MCF 10A (cell line): ENCODE measurements at regions not wholly inside any gene's neighbourhood (a gene's known extent, or its start where the extent isn't known, plus 50 kb on each side); places are given as distances from the start of the nearest gene placed in this dataset.

Source experiments
- BruUV-seq: library from RNA; stranded (reverse); fragments of 400-500 nt; replicated peaks from 2 replicates; lab custom pipeline; 2021; lab: Mats Ljungman, UMichigan
- CTCF ChIA-PET: fragments of 300-600 bp; sonication (Branson Sonifier 250); formaldehyde crosslinking; extraction: SDS; loops from one replicate; lab custom pipeline; 2021; ENCODE audit warnings: antibody characterized with exemption, inconsistent platforms; lab: Yijun Ruan, JAX
- POLR2A ChIA-PET: fragments of 300-600, 350-650 bp; sonication (Branson Sonifier 250); formaldehyde crosslinking; extraction: SDS; loops from one replicate; lab custom pipeline; 2020; ENCODE audit warnings: antibody characterized with exemption, inconsistent platforms; lab: Yijun Ruan, JAX
- DNase-seq: peaks from one replicate; pipeline ENCODE4 v3.0.0-alpha.2; 2018; ENCODE audit not compliant: unreplicated experiment
- H3K27ac Mint-ChIP-seq: one replicate; pipeline ENCODE4 v1.8.0; 2022; ENCODE audit warnings: mild to moderate bottlenecking, low read depth, mixed read lengths; ENCODE audit not compliant: unreplicated experiment
- H3K27me3 Mint-ChIP-seq: one replicate; pipeline ENCODE4 v1.8.0; 2022; ENCODE audit warnings: mixed read lengths; ENCODE audit not compliant: insufficient read depth, unreplicated experiment
- H3K36me3 Mint-ChIP-seq: one replicate; pipeline ENCODE4 v1.8.0; 2022; ENCODE audit warnings: mild to moderate bottlenecking, moderate library complexity, mixed read lengths; ENCODE audit not compliant: insufficient read depth, unreplicated experiment
- H3K4me1 Mint-ChIP-seq: one replicate; pipeline ENCODE4 v1.8.0; 2022; ENCODE audit warnings: mixed read lengths; ENCODE audit not compliant: insufficient read depth, unreplicated experiment
- H3K4me3 Mint-ChIP-seq: one replicate; pipeline ENCODE4 v1.8.0; 2022; ENCODE audit warnings: mild to moderate bottlenecking, moderate library complexity, mixed read lengths; ENCODE audit not compliant: unreplicated experiment
- H3K9me3 Mint-ChIP-seq: one replicate; pipeline ENCODE4 v1.8.0; 2022; ENCODE audit warnings: mixed read lengths; ENCODE audit not compliant: unreplicated experiment
- CTCF ChIP-seq: fragments of 200-600 bp; IDR thresholded peaks from one replicate; pipeline ENCODE4 v1.8.0; 2022; ENCODE audit warnings: antibody characterized with exemption, mild to moderate bottlenecking; ENCODE audit not compliant: unreplicated experiment
- intact Hi-C: fragments of 100-400 bp; cut with micrococcal nuclease; formaldehyde crosslinking; loops from 2 replicates; pipeline ENCODE4 v1.14.1; 2022

GRCh38 chr1:222060210-222060916 lies 318.5 kb upstream of the DUSP10 start:
- DNase-seq, result no peak
- no TSS peak for BruUV-seq
- TF ChIP-seq CTCF, result no peak
- H3K27ac Mint-ChIP-seq, result no peak overlapping the region
- H3K9me3 Mint-ChIP-seq, result peaks cover 17% of the 10 kb centered on the region
- no peak overlapping the region for H3K4me3 Mint-ChIP-seq
- H3K4me1 Mint-ChIP-seq, result no peaks in the 10 kb centered on the region
- no peaks in the 10 kb centered on the region for H3K27me3 Mint-ChIP-seq
- no peaks in the 10 kb centered on the region for H3K36me3 Mint-ChIP-seq
- intact Hi-C loops, result no loop called here
- ChIA-PET POLR2A (interaction anchor here (1.0 to 1.2 kb wide), 3 partner anchors 10 to 16 kb away, joined by 3 to 7 read pairs (median 3); no protein-coding TSS in a partner anchor), CTCF (interaction anchor here (0.7 to 1.6 kb wide), 4 partner anchors 13 to 310 kb away, joined by 3 to 4 read pairs (median 4); no protein-coding TSS in a partner anchor)

GRCh38 chr1:222058249-222058648 lies 316.4 kb upstream of the DUSP10 start:
- Mint-ChIP-seq H3K27me3 (no peaks in the 10 kb centered on the region), H3K27ac (no peak overlapping the region), H3K4me3 (no peak overlapping the region), H3K4me1 (no peaks in the 10 kb centered on the region), H3K36me3 (no peaks in the 10 kb centered on the region), H3K9me3 (peaks cover 1% of the 10 kb centered on the region)
- ChIA-PET CTCF (no interaction called here), POLR2A (interaction anchor here (0.6 kb wide), 1 partner anchor 125 kb away, joined by 4 read pairs; no protein-coding TSS in a partner anchor)
- TF ChIP-seq CTCF, result no peak
- no peak for DNase-seq
- intact Hi-C loops, result no loop called here
- BruUV-seq, result no TSS peak

- H3K36me3 Mint-ChIP-seq, result no peaks in the 10 kb centered on the region
- no peak for TF ChIP-seq CTCF
- DNase-seq, result no peak
- CTCF ChIA-PET, result interaction anchor here (0.5 kb wide), 1 partner anchor 390 kb away, joined by 3 read pairs; no protein-coding TSS in a partner anchor
- intact Hi-C loops, result no loop called here
- POLR2A ChIA-PET, result interaction anchor here (0.6 kb wide), 1 partner anchor 315 kb away, joined by 3 read pairs; the partner anchor contains the start of gene DUSP10
- no peaks in the 10 kb centered on the region for H3K27me3 Mint-ChIP-seq
- no peaks in the 10 kb centered on the region for H3K9me3 Mint-ChIP-seq
- no TSS peak for BruUV-seq
- no peak overlapping the region for H3K27ac Mint-ChIP-seq
- H3K4me1 Mint-ChIP-seq, result peaks cover 6% of the 10 kb centered on the region
- H3K4me3 Mint-ChIP-seq, result no peak overlapping the region
Observed at GRCh38 chr1:222057162-222057561, 315.3 kb upstream of the DUSP10 start.

- ChIA-PET POLR2A (no interaction called here), CTCF (interaction anchor here (0.5 to 1.2 kb wide), 2 partner anchors 17 to 1251 kb away, joined by 3 to 6 read pairs; no protein-coding TSS in a partner anchor)
- DNase-seq, result no peak
- no peak overlapping the region for H3K27ac Mint-ChIP-seq
- BruUV-seq, result no TSS peak
- no peaks in the 10 kb centered on the region for H3K27me3 Mint-ChIP-seq
- TF ChIP-seq CTCF, result no peak
- intact Hi-C loops, result no loop called here
- no peaks in the 10 kb centered on the region for H3K36me3 Mint-ChIP-seq
- H3K9me3 Mint-ChIP-seq, result no peaks in the 10 kb centered on the region
- H3K4me1 Mint-ChIP-seq, result peaks cover 6% of the 10 kb centered on the region
- no peak overlapping the region for H3K4me3 Mint-ChIP-seq
Observed at GRCh38 chr1:222054416-222054815, 312.5 kb upstream of the DUSP10 start.
